K562 (cell line): ENCODE measurements at regions not wholly inside any gene's neighbourhood (a gene's known extent, or its start where the extent isn't known, plus 50 kb on each side); places are given as distances from the start of the nearest gene placed in this dataset.

Experiments used
- ATAC-seq: fragments of 200-7000 bp; cut with Tn5 transposase; 3 replicates; pipeline ENCODE4 v1.9.1; 2020; ENCODE audit warnings: moderate library complexity
- BruUV-seq: library from RNA; stranded (reverse); fragments of 400-500 nt; replicated peaks from 2 replicates; lab custom pipeline; 2021; lab: Mats Ljungman, UMichigan
- CTCF ChIA-PET: fragments of 300-600 bp; formaldehyde crosslinking; extraction: SDS; loops from one replicate; lab custom pipeline; 2021; ENCODE audit warnings: low intra/inter-chr PET ratio; lab: Yijun Ruan, JAX
- POLR2A ChIA-PET: fragments of 300-600, 350-650 bp; sonication (Branson Sonifier 250); formaldehyde crosslinking; extraction: SDS; loops from one replicate; lab custom pipeline; 2021; ENCODE audit warnings: antibody characterized with exemption, inconsistent platforms; lab: Yijun Ruan, JAX
- DNase-seq, 4 experiments: peaks; one replicate each; pipeline versions ENCODE4 v3.0.0 to v3.0.0-alpha.2; 2011 to 2018; ENCODE audit warnings: low spot score in 3 of 4, mixed read lengths in 3 of 4; ENCODE audit errors: extremely low read depth in 1 of 4
- FAIRE-seq: peaks from 2 replicates; lab custom pipeline; 2011; peaks lifted over from hg19 to GRCh38; lab: Jason Lieb, UNC
- H2AFZ ChIP-seq: 2 replicates; pipeline ENCODE4 v1.6.0; 2011; ENCODE audit warnings: low read depth, low read length, control low read depth, inconsistent platforms
- H3K27ac ChIP-seq: fragments of 200-600 bp; 3 replicates; pipeline ENCODE4 v1.8.0; 2011; ENCODE audit warnings: low read depth, mild to moderate bottlenecking, control low read depth, inconsistent platforms, low read length, moderate library complexity, mixed read lengths; ENCODE audit errors: extremely low read depth
- H3K27me3 ChIP-seq, 2 experiments: fragments of 300-600 bp in 1 of 2; 2 replicates in 1 of 2; 3 replicates in 1 of 2; pipeline versions ENCODE4 v1.6.0 to v1.8.0; 2011; ENCODE audit warnings: inconsistent platforms in 2 of 2, low read length in 2 of 2, mild to moderate bottlenecking in 1 of 2, mixed read lengths in 1 of 2, moderate library complexity in 1 of 2; ENCODE audit not compliant: control insufficient read depth in 2 of 2, insufficient read depth in 2 of 2
- H3K36me3 ChIP-seq: fragments of 300-600 bp; 3 replicates; pipeline ENCODE4 v1.8.0; 2011; ENCODE audit warnings: mild to moderate bottlenecking, low read length, inconsistent platforms; ENCODE audit not compliant: control insufficient read depth, insufficient read depth
- H3K4me1 ChIP-seq, 2 experiments: fragments of 200-600 bp in 1 of 2; replicated peaks in 1 of 2; 2 replicates in 1 of 2; 3 replicates in 1 of 2; pipeline versions ENCODE4 v1.5.1 to v1.8.0; 2011; ENCODE audit warnings: inconsistent platforms in 2 of 2, low read length in 2 of 2, mild to moderate bottlenecking in 1 of 2, mixed read lengths in 1 of 2, moderate library complexity in 1 of 2; ENCODE audit not compliant: control insufficient read depth in 2 of 2, insufficient read depth in 2 of 2
- H3K4me2 ChIP-seq: 2 replicates; pipeline ENCODE4 v1.6.1; 2011; ENCODE audit warnings: low read length, control low read depth, inconsistent platforms, mixed read lengths; ENCODE audit not compliant: insufficient read depth
- H3K4me3 ChIP-seq: fragments of 200-600 bp; sonication (generic), shearing (Covaris generic); 2 replicates; pipeline ENCODE4 v1.5.1; 2016; ENCODE audit warnings: control low read depth, inconsistent platforms
- H3K79me2 ChIP-seq: fragments of 200-600 bp; 3 replicates; pipeline ENCODE4 v1.8.0; 2011; ENCODE audit warnings: low read length, inconsistent platforms; ENCODE audit not compliant: control insufficient read depth, insufficient read depth
- H3K9ac ChIP-seq, 2 experiments: 2 replicates each; pipeline versions ENCODE4 v1.6.0 to v1.6.1; 2011; ENCODE audit warnings: low read depth in 2 of 2, low read length in 2 of 2, control low read depth in 1 of 2, inconsistent platforms in 1 of 2, mild to moderate bottlenecking in 1 of 2, mixed read lengths in 1 of 2; ENCODE audit not compliant: insufficient read depth in 1 of 2
- H3K9me1 ChIP-seq: one replicate; pipeline ENCODE4 v1.6.0; 2011; ENCODE audit warnings: inconsistent platforms, mild to moderate bottlenecking, low read length, moderate library complexity; ENCODE audit not compliant: control insufficient read depth, insufficient read depth
- H3K9me3 ChIP-seq: replicated peaks from 2 replicates; pipeline ENCODE4 v1.5.1; 2011; ENCODE audit warnings: low read depth, low read length, inconsistent platforms; ENCODE audit not compliant: control insufficient read depth, insufficient read depth
- H4K20me1 ChIP-seq: replicated peaks from 2 replicates; pipeline ENCODE4 v1.6.1; 2011; ENCODE audit warnings: low read length, inconsistent platforms, mixed read lengths; ENCODE audit not compliant: control insufficient read depth, insufficient read depth
- ARHGAP35 ChIP-seq: fragments of 450-650 bp; IDR thresholded peaks from 2 replicates; pipeline ENCODE4 v1.6.1; 2018; ENCODE audit not compliant: partially characterized antibody
- DACH1 ChIP-seq: fragments of 450-650 bp; IDR thresholded peaks from 2 replicates; pipeline ENCODE4 v1.6.1; 2018; ENCODE audit not compliant: partially characterized antibody
- DLX4 ChIP-seq: fragments of 250-450 bp; sonication (Bioruptor Pico); IDR thresholded peaks from 2 replicates; pipeline ENCODE4 v1.6.1; 2021; ENCODE audit warnings: mild to moderate bottlenecking
- HINFP ChIP-seq: fragments of 450-650 bp; conservative IDR thresholded peaks from 2 replicates; pipeline ENCODE4 v1.6.1; 2016; ENCODE audit warnings: missing genetic modification characterization, low read depth, mild to moderate bottlenecking, control low read depth, missing compliant biosample characterization
- HNRNPUL1 ChIP-seq: fragments of 200-400 bp; formaldehyde crosslinking; IDR thresholded peaks from 2 replicates; pipeline ENCODE4 v1.6.1; 2017; ENCODE audit warnings: low read length
- JUN ChIP-seq, 2 experiments: sonication (generic) in 1 of 2; formaldehyde crosslinking in 1 of 2; IDR thresholded peaks; 2 replicates each; pipeline versions ENCODE4 v1.6.1 to v1.8.0; 2012 to 2022; ENCODE audit warnings: borderline replicate concordance in 2 of 2, mild to moderate bottlenecking in 2 of 2, improper control_type of control experiment in 1 of 2, low read depth in 1 of 2, low read length in 1 of 2, missing genetic modification reagents in 1 of 2
- MLX ChIP-seq, 2 experiments: fragments of 450-650 bp in 1 of 2; sonication (generic) in 1 of 2; formaldehyde crosslinking; conservative IDR thresholded peaks; 2 replicates each; pipeline versions ENCODE4 v1.4.0 to v1.8.1; 2020 to 2022; ENCODE audit warnings: mild to moderate bottlenecking in 1 of 2, missing genetic modification reagents in 1 of 2
- NR0B1 ChIP-seq: fragments of 450-650 bp; IDR thresholded peaks from one replicate; pipeline ENCODE4 v1.6.1; 2018; ENCODE audit warnings: mild to moderate bottlenecking, moderate library complexity; ENCODE audit not compliant: partially characterized antibody
- RBM15 ChIP-seq: fragments of 200-400 bp; formaldehyde crosslinking; IDR thresholded peaks from 2 replicates; pipeline ENCODE4 v1.6.1; 2018; ENCODE audit warnings: mild to moderate bottlenecking, low read length, moderate library complexity; ENCODE audit not compliant: insufficient read depth
- SLC30A9 ChIP-seq: fragments of 250-450 bp; sonication (Bioruptor Pico); IDR thresholded peaks from 2 replicates; pipeline ENCODE4 v1.8.0; 2022; ENCODE audit warnings: mild to moderate bottlenecking, moderate library complexity
- SREBF1 ChIP-seq: fragments of 150-350 bp; IDR thresholded peaks from 2 replicates; pipeline ENCODE4 v1.6.1; 2014; ENCODE audit warnings: antibody characterized with exemption, low read depth, low read length, borderline replicate concordance
- WHSC1 ChIP-seq: IDR thresholded peaks from one replicate; pipeline ENCODE4 v1.6.1; 2012; ENCODE audit warnings: low read length, control low read depth, inconsistent platforms
- ZNF143 ChIP-seq: sonication (generic); formaldehyde crosslinking; IDR thresholded peaks from 2 replicates; pipeline ENCODE4 v1.9.0; 2022; ENCODE audit warnings: mild to moderate bottlenecking, missing genetic modification reagents
- ZNF23 ChIP-seq: fragments of 250-450 bp; sonication (Bioruptor Pico); IDR thresholded peaks from 2 replicates; pipeline ENCODE4 v1.4.0; 2020; ENCODE audit warnings: mild to moderate bottlenecking
- ZNF696 ChIP-seq: fragments of 250-450 bp; sonication (Bioruptor Pico); conservative IDR thresholded peaks from 2 replicates; pipeline ENCODE4 v1.4.0; 2020; ENCODE audit warnings: mild to moderate bottlenecking, moderate library complexity
- WGBS: fragments of 100-300 bp; shearing (Covaris generic); methylation state at CpG from one replicate; pipeline ENCODE4 v1.1.6; 2016; ENCODE audit warnings: low coverage, mixed read lengths; ENCODE audit not compliant: insufficient coverage; ENCODE audit errors: missing lambda C conversion rate; 5-methylcytosine and 5-hydroxymethylcytosine counted together
- in situ Hi-C: fragments of 300-500 bp; cut with MboI; formaldehyde crosslinking; loops from 4 replicates; pipeline ENCODE4 v1.15.0; 2018; ENCODE audit warnings: inconsistent platforms, mixed read lengths
- intact Hi-C: fragments of 100-400 bp; cut with micrococcal nuclease; formaldehyde crosslinking; loops from 2 replicates; pipeline ENCODE4 v1.14.2; 2022

GRCh38 chr1:5245348-5245747, 590.9 kb downstream of the AJAP1 start (continued):
- no peak for TF ChIP-seq DLX4 (CRISPR knock-in tag)
- TF ChIP-seq HNRNPUL1 = no peak
- TF ChIP-seq ARHGAP35 = no peak
- no peak for TF ChIP-seq NR0B1

- H3K4me3 ChIP-seq = no peak overlapping the region
- in situ Hi-C loops = no loop called here
- H3K9ac ChIP-seq = no peak overlapping the region
- 2% methylated on average over 13 of the region's 13 CpGs for WGBS
- no peak overlapping the region for H3K4me2 ChIP-seq
- H3K79me2 ChIP-seq = no peaks in the 10 kb centered on the region
- H3K27ac ChIP-seq = no peak overlapping the region
- CTCF ChIA-PET = no interaction called here
- H3K9me1 ChIP-seq = no peaks in the 10 kb centered on the region
- no peak for ATAC-seq
- no peaks in the 10 kb centered on the region for H3K4me1 ChIP-seq
- no peak for DNase-seq
- POLR2A ChIA-PET = no interaction called here
- no peaks in the 10 kb centered on the region for H3K9me3 ChIP-seq
- no peaks in the 10 kb centered on the region for H3K27me3 ChIP-seq
- no peaks in the 10 kb centered on the region for H3K36me3 ChIP-seq
- no peaks in the 10 kb centered on the region for H4K20me1 ChIP-seq
- FAIRE-seq = no peak
- no TSS peak for BruUV-seq
- no peak overlapping the region for H2AFZ ChIP-seq
- intact Hi-C loops = no loop called here
- no peak for TF ChIP-seq MLX (CRISPR knock-in tag; conservative IDR thresholded peaks at IDR 0.05)
- TF ChIP-seq SLC30A9 (CRISPR knock-in tag) = no peak
- no peak for TF ChIP-seq ZNF143 (CRISPR knock-in tag)
- no peak for TF ChIP-seq RBM15
- no peak for TF ChIP-seq ZNF23
- no peak for TF ChIP-seq ZNF696
- TF ChIP-seq HINFP (tag) = no peak
- no peak for TF ChIP-seq JUN (IDR thresholded peaks at IDR 0.05; ENCODE audit: borderline replicate concordance, low read depth, low read length)
- no peak for TF ChIP-seq JUN (CRISPR knock-in tag; IDR thresholded peaks at IDR 0.05; ENCODE audit: borderline replicate concordance)
- TF ChIP-seq WHSC1 = no peak
- TF ChIP-seq SREBF1 = no peak
- TF ChIP-seq DACH1 = no peak
These were observed 590.3 kb downstream of the AJAP1 start for GRCh38 chr1:5244631-5245285.
